K562 (cell line): ENCODE measurements at regions not wholly inside any gene's neighbourhood (a gene's known extent, or its start where the extent isn't known, plus 50 kb on each side); places are given as distances from the start of the nearest gene placed in this dataset.

Source experiments
- ATAC-seq: fragments of 200-7000 bp; cut with Tn5 transposase; 3 replicates; pipeline ENCODE4 v1.9.1; 2020; ENCODE audit warnings: moderate library complexity
- BruUV-seq: library from RNA; stranded (reverse); fragments of 400-500 nt; replicated peaks from 2 replicates; lab custom pipeline; 2021; lab: Mats Ljungman, UMichigan
- CTCF ChIA-PET: fragments of 300-600 bp; formaldehyde crosslinking; extraction: SDS; loops from one replicate; lab custom pipeline; 2021; ENCODE audit warnings: low intra/inter-chr PET ratio; lab: Yijun Ruan, JAX
- POLR2A ChIA-PET: fragments of 300-600, 350-650 bp; sonication (Branson Sonifier 250); formaldehyde crosslinking; extraction: SDS; loops from one replicate; lab custom pipeline; 2021; ENCODE audit warnings: antibody characterized with exemption, inconsistent platforms; lab: Yijun Ruan, JAX
- DNase-seq, 4 experiments: peaks; one replicate each; pipeline versions ENCODE4 v3.0.0 to v3.0.0-alpha.2; 2011 to 2018; ENCODE audit warnings: low spot score in 3 of 4, mixed read lengths in 3 of 4; ENCODE audit errors: extremely low read depth in 1 of 4
- FAIRE-seq: peaks from 2 replicates; lab custom pipeline; 2011; peaks lifted over from hg19 to GRCh38; lab: Jason Lieb, UNC
- H2AFZ ChIP-seq: 2 replicates; pipeline ENCODE4 v1.6.0; 2011; ENCODE audit warnings: low read depth, low read length, control low read depth, inconsistent platforms
- H3K27ac ChIP-seq: fragments of 200-600 bp; 3 replicates; pipeline ENCODE4 v1.8.0; 2011; ENCODE audit warnings: low read depth, mild to moderate bottlenecking, control low read depth, inconsistent platforms, low read length, moderate library complexity, mixed read lengths; ENCODE audit errors: extremely low read depth
- H3K27me3 ChIP-seq, 2 experiments: fragments of 300-600 bp in 1 of 2; 2 replicates in 1 of 2; 3 replicates in 1 of 2; pipeline versions ENCODE4 v1.6.0 to v1.8.0; 2011; ENCODE audit warnings: inconsistent platforms in 2 of 2, low read length in 2 of 2, mild to moderate bottlenecking in 1 of 2, mixed read lengths in 1 of 2, moderate library complexity in 1 of 2; ENCODE audit not compliant: control insufficient read depth in 2 of 2, insufficient read depth in 2 of 2
- H3K36me3 ChIP-seq: fragments of 300-600 bp; 3 replicates; pipeline ENCODE4 v1.8.0; 2011; ENCODE audit warnings: mild to moderate bottlenecking, low read length, inconsistent platforms; ENCODE audit not compliant: control insufficient read depth, insufficient read depth
- H3K4me1 ChIP-seq, 2 experiments: fragments of 200-600 bp in 1 of 2; replicated peaks in 1 of 2; 2 replicates in 1 of 2; 3 replicates in 1 of 2; pipeline versions ENCODE4 v1.5.1 to v1.8.0; 2011; ENCODE audit warnings: inconsistent platforms in 2 of 2, low read length in 2 of 2, mild to moderate bottlenecking in 1 of 2, mixed read lengths in 1 of 2, moderate library complexity in 1 of 2; ENCODE audit not compliant: control insufficient read depth in 2 of 2, insufficient read depth in 2 of 2
- H3K4me2 ChIP-seq: 2 replicates; pipeline ENCODE4 v1.6.1; 2011; ENCODE audit warnings: low read length, control low read depth, inconsistent platforms, mixed read lengths; ENCODE audit not compliant: insufficient read depth
- H3K4me3 ChIP-seq: fragments of 200-600 bp; sonication (generic), shearing (Covaris generic); 2 replicates; pipeline ENCODE4 v1.5.1; 2016; ENCODE audit warnings: control low read depth, inconsistent platforms
- H3K79me2 ChIP-seq: fragments of 200-600 bp; 3 replicates; pipeline ENCODE4 v1.8.0; 2011; ENCODE audit warnings: low read length, inconsistent platforms; ENCODE audit not compliant: control insufficient read depth, insufficient read depth
- H3K9ac ChIP-seq, 2 experiments: 2 replicates each; pipeline versions ENCODE4 v1.6.0 to v1.6.1; 2011; ENCODE audit warnings: low read depth in 2 of 2, low read length in 2 of 2, control low read depth in 1 of 2, inconsistent platforms in 1 of 2, mild to moderate bottlenecking in 1 of 2, mixed read lengths in 1 of 2; ENCODE audit not compliant: insufficient read depth in 1 of 2
- H3K9me1 ChIP-seq: one replicate; pipeline ENCODE4 v1.6.0; 2011; ENCODE audit warnings: inconsistent platforms, mild to moderate bottlenecking, low read length, moderate library complexity; ENCODE audit not compliant: control insufficient read depth, insufficient read depth
- H3K9me3 ChIP-seq: replicated peaks from 2 replicates; pipeline ENCODE4 v1.5.1; 2011; ENCODE audit warnings: low read depth, low read length, inconsistent platforms; ENCODE audit not compliant: control insufficient read depth, insufficient read depth
- H4K20me1 ChIP-seq: replicated peaks from 2 replicates; pipeline ENCODE4 v1.6.1; 2011; ENCODE audit warnings: low read length, inconsistent platforms, mixed read lengths; ENCODE audit not compliant: control insufficient read depth, insufficient read depth
- ATF7 ChIP-seq: fragments of 450-650 bp; IDR thresholded peaks from 2 replicates; pipeline ENCODE4 v1.7.1; 2014; ENCODE audit warnings: mild to moderate bottlenecking, moderate library complexity
- BMI1 ChIP-seq: fragments of 150-350 bp; IDR thresholded peaks from 2 replicates; pipeline ENCODE4 v1.6.1; 2014; ENCODE audit warnings: low read length
- C11orf30 ChIP-seq: fragments of 450-650 bp; IDR thresholded peaks from 2 replicates; pipeline ENCODE4 v1.6.1; 2016; ENCODE audit warnings: low read depth, mild to moderate bottlenecking
- EP300 ChIP-seq: IDR thresholded peaks from 2 replicates; pipeline ENCODE4 v1.6.1; 2012; ENCODE audit warnings: low read length, improper control_type of control experiment
- FOSL1 ChIP-seq: fragments of 200-800 bp; sonication (Bioruptor generic); conservative IDR thresholded peaks from 2 replicates; pipeline ENCODE4 v1.6.1; 2016; ENCODE audit warnings: missing genetic modification characterization, missing compliant biosample characterization
- JUND ChIP-seq, 2 experiments: IDR thresholded peaks; 2 replicates in 1 of 2; 3 replicates in 1 of 2; pipeline ENCODE4 v1.6.1; 2011; ENCODE audit warnings: borderline replicate concordance in 2 of 2, low read depth in 2 of 2, low read length in 2 of 2, improper control_type of control experiment in 1 of 2, missing biosample characterization in 1 of 2, missing genetic modification characterization in 1 of 2, missing genetic modification reagents in 1 of 2
- MAFF ChIP-seq: IDR thresholded peaks from 2 replicates; pipeline ENCODE4 v1.6.1; 2012; ENCODE audit warnings: low read length, improper control_type of control experiment
- MAFK ChIP-seq: IDR thresholded peaks from 2 replicates; pipeline ENCODE4 v1.6.1; 2011; ENCODE audit warnings: low read length, improper control_type of control experiment
- MEIS2 ChIP-seq: fragments of 450-650 bp; IDR thresholded peaks from 2 replicates; pipeline ENCODE4 v1.6.1; 2014; ENCODE audit warnings: mild to moderate bottlenecking; ENCODE audit not compliant: partially characterized antibody
- SOX6 ChIP-seq: fragments of 450-650 bp; IDR thresholded peaks from 2 replicates; pipeline ENCODE4 v1.6.1; 2014; ENCODE audit warnings: mild to moderate bottlenecking
- ZNF431 ChIP-seq: sonication (generic); formaldehyde crosslinking; IDR thresholded peaks from 2 replicates; pipeline ENCODE4 v1.8.0; 2022; ENCODE audit warnings: mild to moderate bottlenecking, missing genetic modification reagents
- ZNF668 ChIP-seq: fragments of 250-450 bp; sonication (Bioruptor Pico); IDR thresholded peaks from 2 replicates; pipeline ENCODE4 v1.8.0; 2022; ENCODE audit warnings: mild to moderate bottlenecking, inconsistent platforms
- WGBS: fragments of 100-300 bp; shearing (Covaris generic); methylation state at CpG from one replicate; pipeline ENCODE4 v1.1.6; 2016; ENCODE audit warnings: low coverage, mixed read lengths; ENCODE audit not compliant: insufficient coverage; ENCODE audit errors: missing lambda C conversion rate; 5-methylcytosine and 5-hydroxymethylcytosine counted together
- in situ Hi-C: fragments of 300-500 bp; cut with MboI; formaldehyde crosslinking; loops from 4 replicates; pipeline ENCODE4 v1.15.0; 2018; ENCODE audit warnings: inconsistent platforms, mixed read lengths
- intact Hi-C: fragments of 100-400 bp; cut with micrococcal nuclease; formaldehyde crosslinking; loops from 2 replicates; pipeline ENCODE4 v1.14.2; 2022
- TF ChIP-seq, protein P1 (sequence below), 2 experiments: IDR thresholded peaks in 1 of 2; conservative IDR thresholded peaks in 1 of 2; 2 replicates each; pipeline ENCODE4 v1.6.1; 2016; ENCODE audit warnings: low read depth in 2 of 2, mild to moderate bottlenecking in 1 of 2, missing compliant biosample characterization in 1 of 2, missing genetic modification characterization in 1 of 2, moderate library complexity in 1 of 2
- TF ChIP-seq, protein P2 (sequence below): sonication (generic); formaldehyde crosslinking; IDR thresholded peaks from 2 replicates; pipeline ENCODE4 v1.8.1; 2022; ENCODE audit warnings: missing genetic modification reagents

DNA sequence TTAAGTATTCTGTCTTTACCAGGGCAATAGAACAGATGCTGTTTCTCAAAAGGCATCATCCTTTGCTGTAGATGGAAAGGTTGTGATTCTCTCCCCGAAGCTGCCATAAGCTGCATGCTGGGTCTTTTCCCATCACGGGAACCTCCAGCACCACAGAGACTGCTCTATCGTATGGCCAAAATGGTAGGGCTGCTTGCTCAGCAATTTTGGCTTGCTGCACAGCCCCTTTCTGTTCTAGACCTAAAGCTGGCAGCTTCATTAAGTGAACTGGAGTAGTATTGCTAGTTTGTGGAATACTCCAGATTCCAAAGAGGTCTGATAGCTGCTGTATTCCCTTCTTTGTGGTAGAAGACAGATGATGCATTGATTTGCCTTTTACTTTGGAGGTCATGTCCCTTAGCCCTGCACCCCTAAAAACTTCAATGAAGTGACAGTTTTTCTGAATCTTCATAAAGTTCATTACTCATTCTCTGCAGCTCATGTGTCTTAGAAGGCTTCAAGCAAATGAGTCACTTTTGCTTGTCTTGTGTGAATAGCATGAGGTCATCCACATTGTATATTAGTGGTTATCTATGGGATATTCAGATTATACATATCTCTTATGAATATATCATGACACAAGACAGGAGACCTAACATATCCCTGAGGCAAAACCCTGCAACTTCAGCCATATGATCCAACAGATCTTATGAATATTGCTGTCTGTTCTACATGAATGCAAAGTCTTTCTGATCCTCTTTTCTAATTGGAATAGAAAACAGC lies 245.3 kb downstream of the FAM76B start:
- H3K4me1 ChIP-seq, result peaks cover 3 to 51% of the 10 kb centered on the region in 2 experiments; a peak in 3 of 5 replicates
- H3K4me2 ChIP-seq, result peak overlapping the region; percentile 79; the same call in 1 of the 2 replicates
- FAIRE-seq (no peak), ATAC-seq (no peak), DNase-seq (peak in 1 of 4 experiments; percentile 32)
- POLR2A ChIA-PET, result interaction anchor here (0.6 to 2.4 kb wide), 6 partner anchors 9 to 410 kb away, joined by 3 to 8 read pairs (median 6); no protein-coding TSS in a partner anchor
- CTCF ChIA-PET, result no interaction called here
- no peak overlapping the region for H3K4me3 ChIP-seq
- no peak overlapping the region for H2AFZ ChIP-seq
- H3K9ac ChIP-seq, result peak overlapping the region in 1 of 2 experiments; percentile 11; a peak in 1 of 4 replicates
- H3K9me1 ChIP-seq, result no peaks in the 10 kb centered on the region
- no peaks in the 10 kb centered on the region for H3K79me2 ChIP-seq
- 36% methylated on average over 3 of the region's 3 CpGs for WGBS
- no peaks in the 10 kb centered on the region for H3K9me3 ChIP-seq
- intact Hi-C loops (loop anchor here (5.0 to 10.0 kb wide), 2 partner anchors 161 to 218 kb away; no protein-coding TSS in a partner anchor), in situ Hi-C loops (no loop called here)
- no TSS peak for BruUV-seq
- H3K27ac ChIP-seq, result peak overlapping the region; percentile 85; the same call in 1 of the 3 replicates
- H3K27me3 ChIP-seq, result no peaks in the 10 kb centered on the region; a peak in 1 of 5 replicates
- no peaks in the 10 kb centered on the region for H3K36me3 ChIP-seq
- no peaks in the 10 kb centered on the region for H4K20me1 ChIP-seq
- TF ChIP-seq ZNF431 (CRISPR knock-in tag), result no peak
- TF ChIP-seq MAFK, result peak; percentile 76
- TF ChIP-seq JUND (IDR thresholded peaks at IDR 0.05; ENCODE audit: borderline replicate concordance, low read depth, low read length), result peak; percentile 87; the same call in 1 of the 2 replicates
- TF ChIP-seq JUND (tag; IDR thresholded peaks at IDR 0.05; ENCODE audit: borderline replicate concordance, low read depth, low read length), result peak; percentile 90
- peak; percentile 45 for TF ChIP-seq MAFF
- TF ChIP-seq SOX6, result peak; percentile 26; the same call in 1 of the 2 replicates
- TF ChIP-seq, protein P1, sequence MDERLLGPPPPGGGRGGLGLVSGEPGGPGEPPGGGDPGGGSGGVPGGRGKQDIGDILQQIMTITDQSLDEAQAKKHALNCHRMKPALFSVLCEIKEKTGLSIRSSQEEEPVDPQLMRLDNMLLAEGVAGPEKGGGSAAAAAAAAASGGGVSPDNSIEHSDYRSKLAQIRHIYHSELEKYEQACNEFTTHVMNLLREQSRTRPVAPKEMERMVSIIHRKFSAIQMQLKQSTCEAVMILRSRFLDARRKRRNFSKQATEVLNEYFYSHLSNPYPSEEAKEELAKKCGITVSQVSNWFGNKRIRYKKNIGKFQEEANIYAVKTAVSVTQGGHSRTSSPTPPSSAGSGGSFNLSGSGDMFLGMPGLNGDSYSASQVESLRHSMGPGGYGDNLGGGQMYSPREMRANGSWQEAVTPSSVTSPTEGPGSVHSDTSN (CRISPR knock-in tag; IDR thresholded peaks at IDR 0.05; ENCODE audit: low read depth), result no peak
- TF ChIP-seq, protein P1 (tag; conservative IDR thresholded peaks at IDR 0.05; ENCODE audit: low read depth), result peak; percentile 30
- TF ChIP-seq ATF7, result peak; percentile 83
- TF ChIP-seq EP300, result peak; percentile 29; the same call in 1 of the 2 replicates
- peak; percentile 86 for TF ChIP-seq C11orf30
- TF ChIP-seq MEIS2, result peak; percentile 53
- TF ChIP-seq, protein P2, sequence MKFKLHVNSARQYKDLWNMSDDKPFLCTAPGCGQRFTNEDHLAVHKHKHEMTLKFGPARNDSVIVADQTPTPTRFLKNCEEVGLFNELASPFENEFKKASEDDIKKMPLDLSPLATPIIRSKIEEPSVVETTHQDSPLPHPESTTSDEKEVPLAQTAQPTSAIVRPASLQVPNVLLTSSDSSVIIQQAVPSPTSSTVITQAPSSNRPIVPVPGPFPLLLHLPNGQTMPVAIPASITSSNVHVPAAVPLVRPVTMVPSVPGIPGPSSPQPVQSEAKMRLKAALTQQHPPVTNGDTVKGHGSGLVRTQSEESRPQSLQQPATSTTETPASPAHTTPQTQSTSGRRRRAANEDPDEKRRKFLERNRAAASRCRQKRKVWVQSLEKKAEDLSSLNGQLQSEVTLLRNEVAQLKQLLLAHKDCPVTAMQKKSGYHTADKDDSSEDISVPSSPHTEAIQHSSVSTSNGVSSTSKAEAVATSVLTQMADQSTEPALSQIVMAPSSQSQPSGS (CRISPR knock-in tag), result no peak
- TF ChIP-seq BMI1, result no peak
- no peak for TF ChIP-seq ZNF668 (CRISPR knock-in tag)
- TF ChIP-seq FOSL1 (tag), result peak; percentile 92
